NCI-H187 (cell line): ENCODE measurements at regions not wholly inside any gene's neighbourhood (a gene's known extent, or its start where the extent isn't known, plus 50 kb on each side); places are given as distances from the start of the nearest gene placed in this dataset.

Experiments
- DNase-seq, 2 experiments: peaks; one replicate each; lab custom pipeline; 2025; lab: John Stamatoyannopoulos, UW

- no peak for DNase-seq
Observed at GRCh38 chr6:128827675-128828464, 55.1 kb upstream of the LAMA2 start.

GRCh38 chr6:128826606-128827005, 56.3 kb upstream of the LAMA2 start:
- no peak for DNase-seq

- no peak for DNase-seq
Observed at GRCh38 chr6:128822271-128822670, 60.7 kb upstream of the LAMA2 start.

- DNase-seq: no peak
Observed at GRCh38 chr6:128821116-128821515, 61.8 kb upstream of the LAMA2 start.

- no peak for DNase-seq
Observed at GRCh38 chr6:128808856-128809255, 74.1 kb upstream of the LAMA2 start.

- DNase-seq: no peak
Observed at GRCh38 chr6:128807577-128807976, 75.4 kb upstream of the LAMA2 start.

- DNase-seq: no peak
Observed at GRCh38 chr6:128806261-128806660, 76.7 kb upstream of the LAMA2 start.

GRCh38 chr6:128803911-128804310, 79.0 kb upstream of the LAMA2 start:
- DNase-seq: no peak

GRCh38 chr6:128801621-128802020, 81.3 kb upstream of the LAMA2 start:
- no peak for DNase-seq

- no peak for DNase-seq
Observed at GRCh38 chr6:128784266-128784665, 98.7 kb upstream of the LAMA2 start.

- DNase-seq: no peak
Observed at GRCh38 chr6:128768187-128768586, 114.8 kb upstream of the LAMA2 start.

GRCh38 chr6:128767705-128768104, 115.2 kb upstream of the LAMA2 start:
- DNase-seq: no peak

GRCh38 chr6:128767150-128767549, 115.8 kb upstream of the LAMA2 start:
- DNase-seq: no peak

GRCh38 chr6:128763599-128764300, 119.2 kb upstream of the LAMA2 start:
- no peak for DNase-seq

- no peak for DNase-seq
Observed at GRCh38 chr6:128759901-128760300, 123.0 kb upstream of the LAMA2 start.

GRCh38 chr6:128759447-128759846, 123.5 kb upstream of the LAMA2 start:
- DNase-seq: no peak

GRCh38 chr6:128757961-128758360, 125.0 kb upstream of the LAMA2 start:
- DNase-seq: no peak

- no peak for DNase-seq
Observed at GRCh38 chr6:128754658-128755256, 128.2 kb upstream of the LAMA2 start.

- no peak for DNase-seq
Observed at GRCh38 chr6:128743974-128744765, 138.8 kb upstream of the LAMA2 start.

GRCh38 chr6:128742900-128743299, 140.0 kb upstream of the LAMA2 start:
- DNase-seq: no peak

- no peak for DNase-seq
Observed at GRCh38 chr6:128740951-128741350, 142.0 kb upstream of the LAMA2 start.

- DNase-seq: no peak
Observed at GRCh38 chr6:128739112-128739511, 143.8 kb upstream of the LAMA2 start.
